Skeletal muscle tissue (tissue), 3 donors: ENCODE measurements at regions not wholly inside any gene's neighbourhood (a gene's known extent, or its start where the extent isn't known, plus 50 kb on each side); places are given as distances from the start of the nearest gene placed in this dataset.

Source experiments
- H3K27ac ChIP-seq: one replicate; pipeline ENCODE4 v1.7.0; 2013; ENCODE audit warnings: mild to moderate bottlenecking, low read depth, low read length, inconsistent platforms
- H3K27me3 ChIP-seq, 3 donors: one replicate each; pipeline ENCODE4 v1.7.0; 2013; ENCODE audit warnings: low read length in 3 of 3; ENCODE audit not compliant: control insufficient read depth in 3 of 3, insufficient read depth in 3 of 3
- H3K36me3 ChIP-seq, 3 donors: one replicate each; pipeline ENCODE4 v1.7.0; 2013; ENCODE audit warnings: low read length in 3 of 3; ENCODE audit not compliant: control insufficient read depth in 3 of 3, insufficient read depth in 3 of 3
- H3K4me1 ChIP-seq, 3 donors: one replicate each; pipeline ENCODE4 v1.7.0; 2013; ENCODE audit warnings: low read length in 3 of 3, mild to moderate bottlenecking in 3 of 3; ENCODE audit not compliant: control insufficient read depth in 3 of 3, insufficient read depth in 3 of 3
- H3K4me3 ChIP-seq, 3 donors: one replicate each; pipeline ENCODE4 v1.7.0; 2013; ENCODE audit warnings: low read length in 3 of 3
- H3K9ac ChIP-seq, 3 donors: one replicate each; pipeline ENCODE4 v1.7.0; 2013; ENCODE audit warnings: low read length in 3 of 3, mild to moderate bottlenecking in 3 of 3, moderate library complexity in 2 of 3, low read depth in 1 of 3
- H3K9me3 ChIP-seq, 3 donors: one replicate each; pipeline ENCODE4 v1.7.0; 2013; ENCODE audit warnings: low read length in 3 of 3; ENCODE audit not compliant: control insufficient read depth in 3 of 3
- donor health status: Osteomylitis.

DNA sequence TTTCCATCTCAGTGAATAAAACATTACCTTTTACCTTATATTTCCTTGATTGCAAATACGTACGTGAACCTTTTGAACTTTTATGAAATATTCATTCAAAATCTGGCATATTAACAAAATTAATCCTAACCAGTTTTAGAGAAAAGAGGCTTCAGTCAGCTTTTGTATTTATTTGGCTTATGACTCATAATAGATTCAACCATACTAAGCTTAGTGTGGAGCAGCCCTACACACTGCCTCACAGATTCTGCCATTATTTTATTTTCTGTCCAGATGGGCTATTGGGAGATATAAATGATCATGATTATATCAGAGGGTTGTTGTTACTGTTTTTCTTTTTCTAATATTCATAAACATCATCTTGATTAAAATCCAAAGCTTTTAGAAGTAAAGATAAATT is 325.5 kb downstream of the GPR37 start:
- no peak overlapping the region for H3K27ac ChIP-seq
- no peaks in the 10 kb centered on the region for H3K36me3 ChIP-seq
- H3K9ac ChIP-seq: no peak overlapping the region
- H3K9me3 ChIP-seq: no peaks in the 10 kb centered on the region
- no peaks in the 10 kb centered on the region for H3K4me1 ChIP-seq
- no peak overlapping the region for H3K4me3 ChIP-seq
- H3K27me3 ChIP-seq: no peaks in the 10 kb centered on the region

DNA sequence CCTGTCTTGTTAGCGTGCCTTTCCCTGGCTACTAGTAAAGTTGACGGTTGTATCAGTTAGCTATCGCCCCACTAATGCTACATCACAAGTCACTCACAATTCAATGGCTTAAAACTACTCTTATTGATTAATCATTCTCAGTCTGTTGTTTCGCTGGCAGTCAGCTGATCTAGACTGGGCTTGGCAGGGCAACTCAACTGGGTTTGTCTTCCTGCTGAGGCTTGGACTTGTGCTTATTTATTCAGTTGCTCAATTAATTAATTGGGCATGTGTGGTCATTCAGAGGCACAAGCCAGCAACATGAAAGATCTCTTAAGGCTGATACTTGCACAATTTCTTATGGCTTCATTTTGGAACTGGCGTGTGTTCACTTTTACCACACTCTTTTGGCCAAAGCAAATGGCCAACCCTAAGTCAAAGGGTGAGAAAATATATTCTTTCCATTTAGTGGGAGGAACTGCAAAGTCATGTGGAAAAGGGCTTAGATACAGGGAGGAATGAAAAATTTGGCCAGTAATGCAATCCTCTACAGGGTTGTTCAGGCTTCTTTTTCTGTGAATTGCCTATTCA is 333.5 kb downstream of the GPR37 start:
- Histone ChIP-seq H3K4me1 (no peaks in the 10 kb centered on the region), H3K36me3 (no peaks in the 10 kb centered on the region), H3K27me3 (no peaks in the 10 kb centered on the region), H3K9ac (no peak overlapping the region), H3K27ac (no peak overlapping the region), H3K4me3 (no peak overlapping the region), H3K9me3 (no peaks in the 10 kb centered on the region)

DNA sequence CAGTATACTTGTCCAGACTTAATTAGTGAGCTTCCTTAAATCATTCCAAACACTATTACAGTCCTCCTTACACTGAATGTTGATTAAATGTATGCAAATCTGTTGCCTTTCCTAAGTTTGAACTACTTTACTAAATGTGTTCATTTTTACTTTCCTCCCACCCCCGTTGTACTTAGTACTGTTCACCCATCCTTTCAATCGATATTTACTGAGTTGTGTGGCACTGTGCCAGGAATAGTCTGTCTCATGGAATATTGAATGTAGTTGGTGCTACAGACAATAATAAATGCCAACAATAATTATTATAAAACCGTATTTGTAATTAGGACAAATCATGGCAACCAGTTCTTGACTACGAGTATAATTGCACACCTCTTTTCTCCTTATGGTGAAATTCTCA is 335.7 kb downstream of the GPR37 start:
- Histone ChIP-seq H3K27ac (no peak overlapping the region), H3K4me1 (no peaks in the 10 kb centered on the region), H3K9ac (no peak overlapping the region), H3K36me3 (no peaks in the 10 kb centered on the region), H3K9me3 (no peaks in the 10 kb centered on the region), H3K27me3 (no peaks in the 10 kb centered on the region), H3K4me3 (no peak overlapping the region)

DNA sequence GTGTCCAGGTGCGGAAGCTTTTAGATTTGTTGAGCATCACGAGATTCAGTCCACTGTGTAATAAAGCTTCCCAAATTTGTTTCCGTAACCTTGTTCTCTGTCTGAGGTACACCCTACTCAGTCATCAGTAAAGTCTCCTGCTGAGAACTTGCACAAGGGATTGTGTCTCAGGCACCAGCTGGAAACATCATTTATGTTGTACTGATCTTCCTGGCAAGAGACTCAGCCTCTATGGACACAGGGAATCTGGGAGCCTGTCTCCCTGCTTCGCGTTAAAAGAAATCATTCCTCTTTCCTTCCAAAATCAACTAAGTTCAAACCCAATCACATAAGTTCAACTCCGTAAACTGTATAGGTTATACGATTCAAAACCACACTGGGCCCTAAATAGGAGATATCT is 336.8 kb downstream of the GPR37 start:
- H3K27me3 ChIP-seq: no peaks in the 10 kb centered on the region
- no peaks in the 10 kb centered on the region for H3K36me3 ChIP-seq
- no peak overlapping the region for H3K4me3 ChIP-seq
- H3K27ac ChIP-seq: no peak overlapping the region
- H3K9me3 ChIP-seq: no peaks in the 10 kb centered on the region
- no peaks in the 10 kb centered on the region for H3K4me1 ChIP-seq
- H3K9ac ChIP-seq: no peak overlapping the region

DNA sequence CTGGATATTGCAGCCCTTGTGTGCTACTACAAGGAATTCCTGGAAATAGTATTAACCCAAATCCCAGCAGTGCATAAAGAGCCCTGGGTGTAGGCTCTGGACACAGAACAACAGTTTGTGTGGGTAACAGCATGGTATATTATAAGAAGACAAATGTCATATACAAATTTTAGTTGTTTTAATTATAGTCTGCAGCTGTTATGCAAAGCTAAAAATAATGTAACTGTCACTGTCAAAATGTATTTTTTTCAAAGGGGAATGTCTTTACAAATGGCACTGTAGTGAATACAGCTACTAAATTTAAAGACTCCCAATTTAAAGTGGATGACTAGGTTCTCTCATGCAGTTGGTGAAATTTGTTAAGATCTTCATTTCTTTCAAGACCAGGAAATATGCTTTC is 339.0 kb downstream of the GPR37 start:
- Histone ChIP-seq H3K9ac (no peak overlapping the region), H3K27me3 (no peaks in the 10 kb centered on the region), H3K4me1 (no peaks in the 10 kb centered on the region), H3K36me3 (no peaks in the 10 kb centered on the region), H3K4me3 (no peak overlapping the region), H3K9me3 (no peaks in the 10 kb centered on the region), H3K27ac (no peak overlapping the region)

DNA sequence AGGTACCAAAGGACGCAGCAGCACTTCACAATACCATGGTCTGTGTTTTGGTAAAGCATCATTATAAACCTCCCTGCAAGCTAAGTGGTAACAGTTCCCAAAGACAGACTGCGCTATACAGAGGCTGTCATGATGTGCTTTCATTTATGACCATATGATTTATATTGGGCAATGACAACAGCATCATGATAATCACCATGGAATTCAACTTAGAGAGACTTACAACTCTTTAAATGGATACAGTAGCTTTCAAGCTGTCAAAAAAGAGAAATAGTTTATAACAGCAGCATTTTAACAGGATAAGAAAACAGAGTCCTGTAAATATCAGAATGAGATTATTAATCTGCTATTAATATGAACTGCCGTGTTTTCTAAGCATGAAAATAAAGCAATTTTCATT is 341.7 kb downstream of the GPR37 start:
- no peak overlapping the region for H3K9ac ChIP-seq
- H3K4me1 ChIP-seq: no peaks in the 10 kb centered on the region
- H3K9me3 ChIP-seq: no peaks in the 10 kb centered on the region
- H3K27ac ChIP-seq: no peak overlapping the region
- H3K36me3 ChIP-seq: no peaks in the 10 kb centered on the region
- H3K27me3 ChIP-seq: no peaks in the 10 kb centered on the region
- no peak overlapping the region for H3K4me3 ChIP-seq

- no peak overlapping the region for H3K4me3 ChIP-seq
- no peak overlapping the region for H3K9ac ChIP-seq
- no peaks in the 10 kb centered on the region for H3K36me3 ChIP-seq
- no peaks in the 10 kb centered on the region for H3K9me3 ChIP-seq
- no peaks in the 10 kb centered on the region for H3K4me1 ChIP-seq
- no peaks in the 10 kb centered on the region for H3K27me3 ChIP-seq
- H3K27ac ChIP-seq: no peak overlapping the region
Observed at GRCh38 chr7:124422081-124422480, 343.5 kb downstream of the GPR37 start.

- H3K27ac ChIP-seq: no peak overlapping the region
- no peaks in the 10 kb centered on the region for H3K36me3 ChIP-seq
- no peaks in the 10 kb centered on the region for H3K4me1 ChIP-seq
- H3K4me3 ChIP-seq: no peak overlapping the region
- no peaks in the 10 kb centered on the region for H3K27me3 ChIP-seq
- no peak overlapping the region for H3K9ac ChIP-seq
- H3K9me3 ChIP-seq: no peaks in the 10 kb centered on the region
Observed at GRCh38 chr7:124420367-124420766, 345.2 kb downstream of the GPR37 start.

- Histone ChIP-seq H3K9ac (no peak overlapping the region), H3K27me3 (no peaks in the 10 kb centered on the region), H3K4me3 (no peak overlapping the region), H3K27ac (no peak overlapping the region), H3K36me3 (no peaks in the 10 kb centered on the region), H3K9me3 (no peaks in the 10 kb centered on the region), H3K4me1 (no peaks in the 10 kb centered on the region)
Observed at GRCh38 chr7:124413029-124413428, 352.6 kb downstream of the GPR37 start.

DNA sequence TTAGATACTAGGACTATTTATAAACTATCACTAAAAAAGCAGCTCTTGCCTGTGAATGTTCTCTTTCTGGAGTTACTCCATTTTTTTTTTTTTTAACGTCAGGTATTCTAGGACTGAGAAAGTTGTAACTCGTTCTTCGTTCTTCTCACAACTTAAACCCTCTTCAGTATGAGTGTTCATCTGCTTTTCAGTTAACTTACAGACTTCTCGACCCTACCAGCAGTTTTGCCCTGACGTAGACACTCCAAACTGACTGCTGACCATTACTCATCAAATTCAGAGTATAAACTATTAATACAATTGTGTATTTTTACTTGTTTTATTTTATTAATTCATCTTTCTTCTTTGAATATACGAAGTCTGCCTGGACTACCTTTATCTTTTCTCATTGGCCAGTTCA is 353.1 kb downstream of the GPR37 start:
- Histone ChIP-seq H3K4me3 (no peak overlapping the region), H3K9me3 (no peaks in the 10 kb centered on the region), H3K36me3 (no peaks in the 10 kb centered on the region), H3K9ac (no peak overlapping the region), H3K4me1 (no peaks in the 10 kb centered on the region), H3K27me3 (no peaks in the 10 kb centered on the region), H3K27ac (no peak overlapping the region)

GRCh38 chr7:124411796-124412195 is 353.8 kb downstream of the GPR37 start:
- H3K36me3 ChIP-seq: no peaks in the 10 kb centered on the region
- no peaks in the 10 kb centered on the region for H3K27me3 ChIP-seq
- H3K4me1 ChIP-seq: no peaks in the 10 kb centered on the region
- H3K9ac ChIP-seq: no peak overlapping the region
- no peaks in the 10 kb centered on the region for H3K9me3 ChIP-seq
- H3K4me3 ChIP-seq: no peak overlapping the region
- no peak overlapping the region for H3K27ac ChIP-seq
